ENCODE measurements at regions not wholly inside any gene's neighbourhood (a gene's known extent, or its start where the extent isn't known, plus 50 kb on each side); places are given as distances from the start of the nearest gene placed in this dataset.

DNA sequence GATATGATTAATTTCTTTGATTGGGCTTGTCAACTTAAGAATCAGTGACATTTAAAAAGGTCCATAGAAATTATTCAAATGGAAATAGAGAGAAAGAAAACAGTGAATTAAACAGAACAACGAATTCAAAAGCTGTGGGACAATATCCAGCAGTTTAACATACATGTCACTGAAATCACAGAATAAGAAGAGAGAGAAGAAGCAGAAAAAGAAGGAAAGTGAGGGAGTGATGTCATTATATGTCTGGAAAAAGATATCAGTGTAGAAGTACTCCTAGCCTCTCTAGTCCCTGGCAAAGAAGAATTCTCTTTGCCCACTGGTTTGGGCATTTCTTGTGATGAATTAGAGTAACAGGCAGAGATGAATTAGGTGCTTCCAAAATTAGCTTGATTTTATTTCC lies 109.2 kb upstream of the ABCA1 start:
- no peak overlapping the region for H3K4me3 ChIP-seq (ENCODE audit: low read depth, low read length)
- TF ChIP-seq, protein P1, sequence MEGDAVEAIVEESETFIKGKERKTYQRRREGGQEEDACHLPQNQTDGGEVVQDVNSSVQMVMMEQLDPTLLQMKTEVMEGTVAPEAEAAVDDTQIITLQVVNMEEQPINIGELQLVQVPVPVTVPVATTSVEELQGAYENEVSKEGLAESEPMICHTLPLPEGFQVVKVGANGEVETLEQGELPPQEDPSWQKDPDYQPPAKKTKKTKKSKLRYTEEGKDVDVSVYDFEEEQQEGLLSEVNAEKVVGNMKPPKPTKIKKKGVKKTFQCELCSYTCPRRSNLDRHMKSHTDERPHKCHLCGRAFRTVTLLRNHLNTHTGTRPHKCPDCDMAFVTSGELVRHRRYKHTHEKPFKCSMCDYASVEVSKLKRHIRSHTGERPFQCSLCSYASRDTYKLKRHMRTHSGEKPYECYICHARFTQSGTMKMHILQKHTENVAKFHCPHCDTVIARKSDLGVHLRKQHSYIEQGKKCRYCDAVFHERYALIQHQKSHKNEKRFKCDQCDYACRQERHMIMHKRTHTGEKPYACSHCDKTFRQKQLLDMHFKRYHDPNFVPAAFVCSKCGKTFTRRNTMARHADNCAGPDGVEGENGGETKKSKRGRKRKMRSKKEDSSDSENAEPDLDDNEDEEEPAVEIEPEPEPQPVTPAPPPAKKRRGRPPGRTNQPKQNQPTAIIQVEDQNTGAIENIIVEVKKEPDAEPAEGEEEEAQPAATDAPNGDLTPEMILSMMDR (IDR thresholded peaks at IDR 0.05; ENCODE audit: insufficient read depth, low read length), result no peak

DNA sequence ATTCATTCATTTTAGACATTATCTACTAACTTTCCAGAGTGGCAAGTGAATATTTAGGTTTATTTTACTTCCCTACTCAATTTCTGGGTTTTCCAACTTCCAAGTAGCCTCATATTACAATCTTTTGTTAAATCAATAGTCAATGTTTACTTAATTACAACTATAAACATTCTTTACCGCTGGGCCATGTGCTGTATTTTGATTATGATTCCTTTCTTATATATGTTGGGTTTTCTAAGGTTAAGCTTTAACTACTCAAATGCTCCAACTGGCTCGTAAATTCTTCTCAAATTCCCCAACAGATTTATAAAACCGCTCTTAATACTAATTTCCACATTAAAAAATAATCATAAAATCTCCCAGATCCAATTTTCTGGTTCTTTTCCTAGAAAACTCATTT lies 110.1 kb upstream of the ABCA1 start:
- TF ChIP-seq, protein P1 (IDR thresholded peaks at IDR 0.05; ENCODE audit: insufficient read depth, low read length), result no peak
- H3K4me3 ChIP-seq (ENCODE audit: low read depth, low read length), result no peak overlapping the region
- DNase-seq (ENCODE audit: low read depth), result no peak

More for the DNA sequence above, 109.2 kb upstream of the ABCA1 start:
- no peak for DNase-seq (ENCODE audit: low read depth)

DNA sequence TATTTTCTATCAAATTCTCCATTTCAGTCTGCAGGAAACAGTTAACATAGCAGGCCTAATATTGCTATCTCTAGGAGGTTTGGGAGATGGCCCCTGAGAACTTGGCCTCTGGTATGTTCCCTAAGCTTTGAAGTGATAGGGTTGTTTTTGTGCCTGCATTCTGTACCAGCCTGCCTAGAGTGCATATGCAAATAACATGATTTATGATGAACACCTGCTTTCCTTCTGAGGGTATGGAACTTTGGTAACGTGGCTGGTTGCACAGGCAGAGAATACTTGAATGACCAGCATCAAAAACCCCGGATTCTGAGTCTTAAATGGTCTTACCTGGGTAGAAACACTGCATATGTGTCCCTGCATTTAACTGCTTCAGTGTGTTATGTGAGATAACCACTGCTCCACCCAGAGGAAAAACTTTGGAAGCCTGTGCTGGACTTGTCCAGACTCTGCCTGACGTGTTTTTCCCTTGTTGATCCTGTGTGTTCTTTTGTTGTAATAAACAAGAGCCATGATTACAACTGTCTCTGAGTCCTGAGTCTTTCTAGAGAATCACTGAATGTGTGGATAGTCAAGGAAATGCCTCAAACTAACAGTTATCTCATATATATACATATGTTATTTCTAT lies 111.3 kb upstream of the ABCA1 start:
- H3K4me3 ChIP-seq (ENCODE audit: low read depth, low read length), result no peak overlapping the region
- no peak for DNase-seq (ENCODE audit: low read depth)
- TF ChIP-seq, protein P1 (IDR thresholded peaks at IDR 0.05; ENCODE audit: insufficient read depth, low read length), result no peak

DNA sequence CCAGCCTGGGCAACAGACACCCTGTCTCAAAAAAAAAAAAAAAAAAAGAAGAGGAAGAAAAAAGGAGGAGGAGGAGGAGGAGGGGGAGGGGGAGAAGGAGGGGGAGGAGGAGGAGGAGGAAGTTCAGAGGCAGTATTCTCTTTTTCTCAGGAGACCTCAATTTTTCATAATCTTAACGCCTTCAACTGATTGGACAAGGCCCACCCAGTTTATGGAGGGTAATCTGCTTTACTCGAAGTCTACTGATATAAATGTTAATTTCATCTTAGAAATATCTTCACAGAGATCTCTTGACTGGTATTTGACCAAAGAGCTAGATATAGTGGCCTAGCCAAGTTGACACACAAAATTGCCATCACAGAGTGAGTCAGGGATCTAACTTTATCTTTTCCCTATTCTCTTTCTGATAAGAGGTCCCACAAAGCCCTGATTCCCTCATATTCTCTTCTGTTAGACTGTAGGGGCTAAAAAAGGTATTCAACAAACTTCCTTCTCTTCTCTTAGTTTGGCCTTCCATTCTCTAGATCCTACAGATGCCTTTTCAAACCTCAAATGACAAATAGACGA lies 115.5 kb upstream of the ABCA1 start:
- no peak overlapping the region for H3K4me3 ChIP-seq (ENCODE audit: low read depth, low read length)
- DNase-seq (ENCODE audit: low read depth), result no peak
- TF ChIP-seq, protein P1 (IDR thresholded peaks at IDR 0.05; ENCODE audit: insufficient read depth, low read length), result no peak

DNA sequence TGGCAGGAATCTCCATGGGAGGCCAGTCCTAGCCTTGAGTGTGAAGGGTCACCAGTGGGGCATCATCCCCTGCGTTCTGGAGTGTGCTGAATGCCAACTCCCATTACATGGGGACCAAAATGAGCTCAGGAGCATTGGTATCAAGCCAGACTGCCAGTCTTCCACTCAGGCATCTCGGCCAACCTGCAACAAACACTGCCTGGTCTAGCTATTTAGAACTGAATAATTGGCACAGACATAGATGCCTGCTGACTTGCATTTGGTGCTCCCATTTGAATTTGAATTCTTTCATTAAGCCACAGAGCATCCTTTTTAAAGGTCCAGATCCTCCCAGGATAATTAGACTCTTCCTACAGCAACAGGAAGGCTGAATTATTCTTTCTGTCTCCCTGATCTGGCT lies 116.6 kb upstream of the ABCA1 start:
- TF ChIP-seq, protein P1 (IDR thresholded peaks at IDR 0.05; ENCODE audit: insufficient read depth, low read length), result no peak
- H3K4me3 ChIP-seq (ENCODE audit: low read depth, low read length), result no peak overlapping the region
- no peak for DNase-seq (ENCODE audit: low read depth)

DNA sequence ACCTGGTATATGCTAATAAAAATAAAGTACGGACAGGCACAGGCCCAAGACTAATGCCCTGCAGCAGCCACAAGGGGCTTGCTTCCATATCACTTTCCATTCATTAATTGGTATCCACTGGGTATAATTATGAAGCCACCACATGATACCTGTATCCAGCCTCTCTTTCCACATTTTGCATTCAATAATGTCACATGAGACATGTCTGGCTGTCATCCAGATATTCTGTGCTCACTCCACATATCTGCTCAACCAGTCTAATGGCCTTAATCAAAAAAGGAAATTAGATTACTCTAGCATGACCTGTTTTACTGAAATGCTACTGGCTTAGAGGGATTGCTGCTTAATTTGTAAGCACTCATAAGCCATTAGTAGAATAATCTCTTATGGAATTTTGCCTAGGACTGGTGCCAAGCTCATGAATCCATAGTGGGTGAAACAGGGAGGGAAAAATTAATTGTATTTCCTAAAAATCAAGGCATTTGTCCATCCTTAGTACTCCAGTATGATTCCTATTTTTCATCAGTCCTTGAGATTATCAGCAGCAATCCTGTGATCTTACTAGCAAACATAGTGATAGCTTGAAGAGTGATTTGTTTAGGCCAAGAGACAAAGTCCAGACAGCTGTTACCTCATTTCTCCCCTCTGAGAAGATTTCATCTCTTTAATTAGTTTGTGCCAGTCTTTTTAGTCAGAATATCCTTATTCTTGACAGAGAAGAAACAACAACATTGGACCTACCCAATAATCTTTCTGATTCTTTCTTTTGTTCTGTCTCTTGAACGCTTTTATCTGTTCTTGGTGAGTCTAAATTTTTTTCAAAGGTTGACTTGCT lies 119.2 kb upstream of the ABCA1 start:
- DNase-seq (ENCODE audit: low read depth), result no peak
- no peak overlapping the region for H3K4me3 ChIP-seq (ENCODE audit: low read depth, low read length)
- TF ChIP-seq, protein P1 (IDR thresholded peaks at IDR 0.05; ENCODE audit: insufficient read depth, low read length), result no peak
